B cell (primary cell): ENCODE measurements at regions not wholly inside any gene's neighbourhood (a gene's known extent, or its start where the extent isn't known, plus 50 kb on each side); places are given as distances from the start of the nearest gene placed in this dataset.

Experiments used
- ATAC-seq: fragments of 200-7000 bp; cut with Tn5 transposase; one replicate; pipeline ENCODE4 v1.10.0; 2021; ENCODE audit warnings: low read depth, mild to moderate bottlenecking, moderate number of reproducible peaks, moderate library complexity
- CTCF ChIA-PET: fragments of 350-600 bp; sonication (Branson Sonifier 250); formaldehyde crosslinking; loops from one replicate; lab custom pipeline; 2021; ENCODE audit warnings: antibody characterized with exemption, inconsistent platforms; lab: Charles Lee
- POLR2A ChIA-PET: fragments of 350-600 bp; sonication (Branson Sonifier 250); formaldehyde crosslinking; loops from one replicate; lab custom pipeline; 2021; ENCODE audit warnings: antibody characterized with exemption; lab: Charles Lee
- DNase-seq: peaks from one replicate; pipeline ENCODE4 v3.0.0; 2013
- H2AFZ ChIP-seq: 2 replicates; pipeline ENCODE4 v1.6.1; 2012; ENCODE audit warnings: mild to moderate bottlenecking, low read depth, low read length; ENCODE audit not compliant: insufficient read depth, poor library complexity, severe bottlenecking
- H3K27ac ChIP-seq, 2 donors: 1 replicate in 1 of 2; 2 replicates in 1 of 2; pipeline ENCODE4 v1.5.1; 2012 to 2013; ENCODE audit warnings: low read length in 2 of 2, mild to moderate bottlenecking in 2 of 2, moderate library complexity in 1 of 2
- H3K27me3 ChIP-seq, 4 experiments: fragments of 200-600 bp in 1 of 4; sonication (generic) in 1 of 4; replicated peaks in 1 of 4; 1 replicate in 2 of 4; 2 replicates in 2 of 4; pipeline versions ENCODE4 v1.6.1 to v1.7.0; 2013 to 2016; ENCODE audit warnings: low read length in 3 of 4, mild to moderate bottlenecking in 2 of 4, mixed read lengths in 1 of 4, moderate library complexity in 1 of 4; ENCODE audit not compliant: insufficient read depth in 4 of 4, control insufficient read depth in 3 of 4; ENCODE audit errors: control extremely low read depth in 1 of 4
- H3K36me3 ChIP-seq, 2 experiments: replicated peaks in 1 of 2; 1 replicate in 1 of 2; 2 replicates in 1 of 2; pipeline versions ENCODE4 v1.6.1 to v1.7.1; 2013; ENCODE audit warnings: low read length in 1 of 2; ENCODE audit not compliant: insufficient read depth in 2 of 2, control insufficient read depth in 1 of 2; ENCODE audit errors: control extremely low read depth in 1 of 2, extremely low read depth in 1 of 2
- H3K4me1 ChIP-seq, 2 donors: fragments of 200-600 bp in 1 of 2; sonication (generic) in 1 of 2; 1 replicate in 1 of 2; 2 replicates in 1 of 2; pipeline versions ENCODE4 v1.5.1 to v1.6.1; 2013 to 2017; ENCODE audit warnings: low read length in 2 of 2; ENCODE audit not compliant: control insufficient read depth in 2 of 2, insufficient read depth in 2 of 2
- H3K4me2 ChIP-seq: replicated peaks from 2 replicates; pipeline ENCODE3; 2012; ENCODE audit warnings: mild to moderate bottlenecking, low read depth, low read length; ENCODE audit not compliant: poor library complexity, severe bottlenecking
- H3K4me3 ChIP-seq, 5 experiments: fragments of 200-600 bp in 1 of 5; sonication (generic) in 1 of 5; 1 replicate in 3 of 5; 2 replicates in 2 of 5; pipeline versions ENCODE4 v1.5.1 to v1.7.0; 2011 to 2016; ENCODE audit warnings: low read length in 4 of 5, mild to moderate bottlenecking in 4 of 5, low read depth in 2 of 5, control low read depth in 1 of 5, moderate library complexity in 1 of 5; ENCODE audit not compliant: insufficient read depth in 1 of 5; ENCODE audit errors: control extremely low read depth in 1 of 5, extremely low read depth in 1 of 5
- H3K79me2 ChIP-seq: fragments of 200-600 bp; sonication (generic); one replicate; pipeline ENCODE4 v1.6.0; 2016; ENCODE audit warnings: low read length; ENCODE audit not compliant: control insufficient read depth, insufficient read depth
- H3K9ac ChIP-seq: fragments of 200-600 bp; sonication (generic); 2 replicates; pipeline ENCODE4 v1.6.1; 2017; ENCODE audit warnings: mild to moderate bottlenecking, low read length, moderate library complexity
- H3K9me3 ChIP-seq, 3 donors: one replicate each; pipeline versions ENCODE4 v1.6.1 to v1.7.1; 2013; ENCODE audit warnings: low read length in 2 of 3; ENCODE audit not compliant: control insufficient read depth in 2 of 3, insufficient read depth in 1 of 3; ENCODE audit errors: control extremely low read depth in 1 of 3
- H4K20me1 ChIP-seq: 2 replicates; pipeline ENCODE4 v1.6.0; 2012; ENCODE audit warnings: mild to moderate bottlenecking, low read length; ENCODE audit not compliant: insufficient read depth, control insufficient read depth, poor library complexity, severe bottlenecking
- H3K27ac Mint-ChIP-seq: one replicate; pipeline ENCODE4 v1.8.0; 2021; ENCODE audit warnings: mixed read lengths
- H3K27me3 Mint-ChIP-seq: one replicate; pipeline ENCODE4 v1.8.0; 2021; ENCODE audit warnings: mixed read lengths
- H3K4me1 Mint-ChIP-seq: one replicate; pipeline ENCODE4 v1.8.0; 2021; ENCODE audit warnings: mixed read lengths
- H3K4me3 Mint-ChIP-seq: one replicate; pipeline ENCODE4 v1.8.0; 2021; ENCODE audit warnings: mixed read lengths
- H3K9me3 Mint-ChIP-seq: one replicate; pipeline ENCODE4 v1.8.0; 2022; ENCODE audit warnings: mixed read lengths; ENCODE audit not compliant: insufficient read depth
- CTCF ChIP-seq: fragments of 200-600 bp; IDR thresholded peaks from one replicate; pipeline ENCODE4 v1.8.0; 2022; ENCODE audit warnings: antibody characterized with exemption, mild to moderate bottlenecking
- EZH2 ChIP-seq: IDR thresholded peaks from 2 replicates; pipeline ENCODE4 v1.6.1; 2012; ENCODE audit warnings: borderline replicate concordance, low read depth, mild to moderate bottlenecking, moderate library complexity, low read length; ENCODE audit not compliant: insufficient read depth, poor library complexity, severe bottlenecking
- WGBS: methylation state at CpG from one replicate; pipeline ENCODE4 v1.1.5; 2013; ENCODE audit warnings: missing lambda C conversion rate; ENCODE audit not compliant: insufficient coverage; 5-methylcytosine and 5-hydroxymethylcytosine counted together
- intact Hi-C: fragments of 100-400 bp; cut with micrococcal nuclease; formaldehyde crosslinking; loops from one replicate; pipeline ENCODE4 v1.10.0; 2022

- peaks cover 0 to 4% of the 10 kb centered on the region in 2 donors for H3K4me1 ChIP-seq
- no peaks in the 10 kb centered on the region for H4K20me1 ChIP-seq
- H3K79me2 ChIP-seq: peaks cover 3% of the 10 kb centered on the region
- no CpG with 5 or more reads among the region's 1 CpG for WGBS
- Mint-ChIP-seq H3K27me3 (no peaks in the 10 kb centered on the region), H3K27ac (no peak overlapping the region), H3K4me1 (peaks cover 19% of the 10 kb centered on the region), H3K9me3 (no peaks in the 10 kb centered on the region), H3K4me3 (no peak overlapping the region)
- no peak overlapping the region for H3K9ac ChIP-seq
- H3K9me3 ChIP-seq: peaks cover 0 to 1% (median 0%) of the 10 kb centered on the region in 3 donors
- no peaks in the 10 kb centered on the region for H3K36me3 ChIP-seq
- H2AFZ ChIP-seq: no peak overlapping the region
- no peak overlapping the region for H3K27ac ChIP-seq
- no peak overlapping the region for H3K4me3 ChIP-seq
- no peaks in the 10 kb centered on the region for H3K27me3 ChIP-seq
- DNase-seq (no peak), ATAC-seq (no peak)
- no peak for TF ChIP-seq CTCF
- no peak for TF ChIP-seq EZH2
- intact Hi-C loops: loop anchor here (2.0 kb wide), 1 partner anchor 14 kb away; no protein-coding TSS in a partner anchor
- ChIA-PET POLR2A (no interaction called here), CTCF (interaction anchor here (1.3 kb wide), 1 partner anchor 11 kb away, joined by 3 read pairs; no protein-coding TSS in a partner anchor)
- no peak overlapping the region for H3K4me2 ChIP-seq
Observed at GRCh38 chr2:181340891-181341290, 116.3 kb upstream of the ITGA4 start.

- no peak for ATAC-seq
Observed at GRCh38 chr2:181341855-181342600, 115.2 kb upstream of the ITGA4 start.

More at GRCh38 chr2:181341855-181342600, 115.2 kb upstream of the ITGA4 start:
- Mint-ChIP-seq H3K27me3 (no peaks in the 10 kb centered on the region), H3K4me3 (no peak overlapping the region), H3K9me3 (no peaks in the 10 kb centered on the region), H3K27ac (no peak overlapping the region), H3K4me1 (peaks cover 19% of the 10 kb centered on the region)
- intact Hi-C loops: loop anchor here (2.0 kb wide), 1 partner anchor 15 kb away; no protein-coding TSS in a partner anchor
- TF ChIP-seq EZH2 (no peak), CTCF (no peak)
- DNase-seq: no peak
- ChIA-PET POLR2A (no interaction called here), CTCF (interaction anchor here (0.6 to 1.3 kb wide), 4 partner anchors 10 to 57 kb away, joined by 3 to 4 read pairs (median 4); no protein-coding TSS in a partner anchor)
- peaks cover 0 to 4% of the 10 kb centered on the region in 2 donors for H3K4me1 ChIP-seq
- H3K27ac ChIP-seq: no peak overlapping the region
- WGBS: 67% methylated on average over 1 of the region's 2 CpGs
- H3K9me3 ChIP-seq: peaks cover 0 to 1% (median 0%) of the 10 kb centered on the region in 3 donors
- no peak overlapping the region for H3K9ac ChIP-seq
- peaks cover 3% of the 10 kb centered on the region for H3K79me2 ChIP-seq
- H3K4me3 ChIP-seq: no peak overlapping the region
- no peak overlapping the region for H3K4me2 ChIP-seq
- no peaks in the 10 kb centered on the region for H3K36me3 ChIP-seq
- H3K27me3 ChIP-seq: no peaks in the 10 kb centered on the region
- no peak overlapping the region for H2AFZ ChIP-seq
- H4K20me1 ChIP-seq: no peaks in the 10 kb centered on the region
